ENCODE measurements at regions not wholly inside any gene's neighbourhood (a gene's known extent, or its start where the extent isn't known, plus 50 kb on each side); places are given as distances from the start of the nearest gene placed in this dataset.

DNA sequence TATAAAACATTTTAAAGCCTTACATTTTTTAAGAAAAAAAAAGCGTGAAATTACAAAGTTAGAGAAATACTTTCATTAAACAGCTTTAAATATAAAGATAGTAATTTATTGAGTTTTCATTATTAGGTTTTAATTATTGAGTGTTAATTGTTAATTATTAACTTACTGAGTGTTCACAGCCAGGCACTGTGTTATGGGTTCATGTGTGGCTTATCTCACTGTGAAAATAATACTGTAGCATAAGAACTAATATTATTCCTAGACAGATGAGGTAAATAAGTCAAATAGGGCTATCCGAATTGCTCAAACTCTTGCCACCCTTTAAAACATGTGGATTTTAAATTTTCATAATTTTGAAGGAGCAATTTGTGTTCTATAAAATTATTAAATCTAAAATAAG, 956.1 kb upstream of the PCDH20 start:
- TF ChIP-seq, protein P1, sequence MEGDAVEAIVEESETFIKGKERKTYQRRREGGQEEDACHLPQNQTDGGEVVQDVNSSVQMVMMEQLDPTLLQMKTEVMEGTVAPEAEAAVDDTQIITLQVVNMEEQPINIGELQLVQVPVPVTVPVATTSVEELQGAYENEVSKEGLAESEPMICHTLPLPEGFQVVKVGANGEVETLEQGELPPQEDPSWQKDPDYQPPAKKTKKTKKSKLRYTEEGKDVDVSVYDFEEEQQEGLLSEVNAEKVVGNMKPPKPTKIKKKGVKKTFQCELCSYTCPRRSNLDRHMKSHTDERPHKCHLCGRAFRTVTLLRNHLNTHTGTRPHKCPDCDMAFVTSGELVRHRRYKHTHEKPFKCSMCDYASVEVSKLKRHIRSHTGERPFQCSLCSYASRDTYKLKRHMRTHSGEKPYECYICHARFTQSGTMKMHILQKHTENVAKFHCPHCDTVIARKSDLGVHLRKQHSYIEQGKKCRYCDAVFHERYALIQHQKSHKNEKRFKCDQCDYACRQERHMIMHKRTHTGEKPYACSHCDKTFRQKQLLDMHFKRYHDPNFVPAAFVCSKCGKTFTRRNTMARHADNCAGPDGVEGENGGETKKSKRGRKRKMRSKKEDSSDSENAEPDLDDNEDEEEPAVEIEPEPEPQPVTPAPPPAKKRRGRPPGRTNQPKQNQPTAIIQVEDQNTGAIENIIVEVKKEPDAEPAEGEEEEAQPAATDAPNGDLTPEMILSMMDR (CRISPR knock-in tag; IDR thresholded peaks at IDR 0.05): no peak
- TF ChIP-seq, protein P2, sequence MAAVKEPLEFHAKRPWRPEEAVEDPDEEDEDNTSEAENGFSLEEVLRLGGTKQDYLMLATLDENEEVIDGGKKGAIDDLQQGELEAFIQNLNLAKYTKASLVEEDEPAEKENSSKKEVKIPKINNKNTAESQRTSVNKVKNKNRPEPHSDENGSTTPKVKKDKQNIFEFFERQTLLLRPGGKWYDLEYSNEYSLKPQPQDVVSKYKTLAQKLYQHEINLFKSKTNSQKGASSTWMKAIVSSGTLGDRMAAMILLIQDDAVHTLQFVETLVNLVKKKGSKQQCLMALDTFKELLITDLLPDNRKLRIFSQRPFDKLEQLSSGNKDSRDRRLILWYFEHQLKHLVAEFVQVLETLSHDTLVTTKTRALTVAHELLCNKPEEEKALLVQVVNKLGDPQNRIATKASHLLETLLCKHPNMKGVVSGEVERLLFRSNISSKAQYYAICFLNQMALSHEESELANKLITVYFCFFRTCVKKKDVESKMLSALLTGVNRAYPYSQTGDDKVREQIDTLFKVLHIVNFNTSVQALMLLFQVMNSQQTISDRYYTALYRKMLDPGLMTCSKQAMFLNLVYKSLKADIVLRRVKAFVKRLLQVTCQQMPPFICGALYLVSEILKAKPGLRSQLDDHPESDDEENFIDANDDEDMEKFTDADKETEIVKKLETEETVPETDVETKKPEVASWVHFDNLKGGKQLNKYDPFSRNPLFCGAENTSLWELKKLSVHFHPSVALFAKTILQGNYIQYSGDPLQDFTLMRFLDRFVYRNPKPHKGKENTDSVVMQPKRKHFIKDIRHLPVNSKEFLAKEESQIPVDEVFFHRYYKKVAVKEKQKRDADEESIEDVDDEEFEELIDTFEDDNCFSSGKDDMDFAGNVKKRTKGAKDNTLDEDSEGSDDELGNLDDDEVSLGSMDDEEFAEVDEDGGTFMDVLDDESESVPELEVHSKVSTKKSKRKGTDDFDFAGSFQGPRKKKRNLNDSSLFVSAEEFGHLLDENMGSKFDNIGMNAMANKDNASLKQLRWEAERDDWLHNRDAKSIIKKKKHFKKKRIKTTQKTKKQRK (IDR thresholded peaks at IDR 0.05; ENCODE audit: low read length): no peak
- TF ChIP-seq ZSCAN20 (CRISPR knock-in tag; IDR thresholded peaks at IDR 0.05; ENCODE audit: borderline replicate concordance) (no peak), MAFF (IDR thresholded peaks at IDR 0.05; ENCODE audit: low read depth, low read length) (no peak), RXRA (CRISPR knock-in tag; IDR thresholded peaks at IDR 0.05) (no peak), HDAC2 (CRISPR knock-in tag; IDR thresholded peaks at IDR 0.05) (no peak), POLR2A (IDR thresholded peaks at IDR 0.05; ENCODE audit: insufficient read depth in 1 of 2, low read depth in 2 of 2, low read length in 2 of 2) (no peak), RBFOX2 (IDR thresholded peaks at IDR 0.05; ENCODE audit: low read depth, low read length) (no peak)
- TF ChIP-seq, protein P3, sequence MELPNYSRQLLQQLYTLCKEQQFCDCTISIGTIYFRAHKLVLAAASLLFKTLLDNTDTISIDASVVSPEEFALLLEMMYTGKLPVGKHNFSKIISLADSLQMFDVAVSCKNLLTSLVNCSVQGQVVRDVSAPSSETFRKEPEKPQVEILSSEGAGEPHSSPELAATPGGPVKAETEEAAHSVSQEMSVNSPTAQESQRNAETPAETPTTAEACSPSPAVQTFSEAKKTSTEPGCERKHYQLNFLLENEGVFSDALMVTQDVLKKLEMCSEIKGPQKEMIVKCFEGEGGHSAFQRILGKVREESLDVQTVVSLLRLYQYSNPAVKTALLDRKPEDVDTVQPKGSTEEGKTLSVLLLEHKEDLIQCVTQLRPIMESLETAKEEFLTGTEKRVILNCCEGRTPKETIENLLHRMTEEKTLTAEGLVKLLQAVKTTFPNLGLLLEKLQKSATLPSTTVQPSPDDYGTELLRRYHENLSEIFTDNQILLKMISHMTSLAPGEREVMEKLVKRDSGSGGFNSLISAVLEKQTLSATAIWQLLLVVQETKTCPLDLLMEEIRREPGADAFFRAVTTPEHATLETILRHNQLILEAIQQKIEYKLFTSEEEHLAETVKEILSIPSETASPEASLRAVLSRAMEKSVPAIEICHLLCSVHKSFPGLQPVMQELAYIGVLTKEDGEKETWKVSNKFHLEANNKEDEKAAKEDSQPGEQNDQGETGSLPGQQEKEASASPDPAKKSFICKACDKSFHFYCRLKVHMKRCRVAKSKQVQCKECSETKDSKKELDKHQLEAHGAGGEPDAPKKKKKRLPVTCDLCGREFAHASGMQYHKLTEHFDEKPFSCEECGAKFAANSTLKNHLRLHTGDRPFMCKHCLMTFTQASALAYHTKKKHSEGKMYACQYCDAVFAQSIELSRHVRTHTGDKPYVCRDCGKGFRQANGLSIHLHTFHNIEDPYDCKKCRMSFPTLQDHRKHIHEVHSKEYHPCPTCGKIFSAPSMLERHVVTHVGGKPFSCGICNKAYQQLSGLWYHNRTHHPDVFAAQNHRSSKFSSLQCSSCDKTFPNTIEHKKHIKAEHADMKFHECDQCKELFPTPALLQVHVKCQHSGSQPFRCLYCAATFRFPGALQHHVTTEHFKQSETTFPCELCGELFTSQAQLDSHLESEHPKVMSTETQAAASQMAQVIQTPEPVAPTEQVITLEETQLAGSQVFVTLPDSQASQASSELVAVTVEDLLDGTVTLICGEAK (IDR thresholded peaks at IDR 0.05): no peak
- TF ChIP-seq, protein P3 (CRISPR knock-in tag; IDR thresholded peaks at IDR 0.05): no peak
